Kidney (tissue), 13 donors: ENCODE measurements at regions not wholly inside any gene's neighbourhood (a gene's known extent, or its start where the extent isn't known, plus 50 kb on each side); places are given as distances from the start of the nearest gene placed in this dataset.
"Not testable (repeated sequence)": the region's sequence is repeated elsewhere in the genome, so short reads cannot be mapped to it uniquely, and the experiment has no call there.

Experiments
- DNase-seq, 5 donors: peaks; one replicate each; pipeline ENCODE4 v3.0.0-alpha.2; 2013 to 2020
- FAIRE-seq: peaks from 2 replicates; lab custom pipeline; 2012; peaks lifted over from hg19 to GRCh38; lab: Jason Lieb, UNC
- H3K27ac ChIP-seq, 2 donors: one replicate each; pipeline ENCODE4 v1.7.0; 2013; ENCODE audit warnings: low read depth in 2 of 2, low read length in 2 of 2, inconsistent platforms in 1 of 2
- H3K27me3 ChIP-seq: one replicate; pipeline ENCODE4 v1.7.1; 2013; ENCODE audit warnings: low read length, inconsistent platforms; ENCODE audit not compliant: control insufficient read depth, insufficient read depth
- H3K36me3 ChIP-seq, 3 donors: one replicate each; pipeline versions ENCODE4 v1.7.0 to v1.7.1; 2013; ENCODE audit warnings: low read length in 3 of 3, control low read depth in 1 of 3, inconsistent platforms in 1 of 3; ENCODE audit not compliant: insufficient read depth in 3 of 3, control insufficient read depth in 2 of 3
- H3K4me1 ChIP-seq, 3 donors: one replicate each; pipeline versions ENCODE4 v1.7.0 to v1.7.1; 2013; ENCODE audit warnings: low read length in 3 of 3, inconsistent platforms in 1 of 3, low read depth in 1 of 3; ENCODE audit not compliant: control insufficient read depth in 2 of 3, insufficient read depth in 2 of 3
- H3K4me3 ChIP-seq, 3 donors: one replicate each; pipeline versions ENCODE4 v1.7.0 to v1.8.1; 2013; ENCODE audit warnings: low read length in 3 of 3, control low read depth in 1 of 3, inconsistent platforms in 1 of 3
- H3K9ac ChIP-seq, 3 donors: one replicate each; pipeline versions ENCODE4 v1.7.0 to v1.7.1; 2013; ENCODE audit warnings: low read length in 3 of 3, control low read depth in 1 of 3, inconsistent platforms in 1 of 3
- H3K9me3 ChIP-seq, 3 donors: one replicate each; pipeline versions ENCODE4 v1.7.0 to v1.7.1; 2013; ENCODE audit warnings: low read length in 3 of 3, control low read depth in 1 of 3, inconsistent platforms in 1 of 3; ENCODE audit not compliant: control insufficient read depth in 2 of 3, insufficient read depth in 1 of 3
- intact Hi-C: fragments of 100-400 bp; cut with DNase I; formaldehyde crosslinking; loops from one replicate; pipeline ENCODE4 v1.11.1; 2022
- TF ChIP-seq, protein P1 (sequence below): IDR thresholded peaks from 3 replicates; pipeline ENCODE4 v1.5.1; 2012; ENCODE audit warnings: mild to moderate bottlenecking, moderate library complexity, borderline replicate concordance; ENCODE audit not compliant: insufficient read depth; ENCODE audit errors: extremely low read depth
- donor health status: control.
- donor health status: control.
- donor health status: control.
- donor health status: control.
- donor health status: control.
- donor health status: DM: yes; HTN: yes; CAD: no.
- donor health status: Normal renal cell carcinoma (clear cell type).

DNA sequence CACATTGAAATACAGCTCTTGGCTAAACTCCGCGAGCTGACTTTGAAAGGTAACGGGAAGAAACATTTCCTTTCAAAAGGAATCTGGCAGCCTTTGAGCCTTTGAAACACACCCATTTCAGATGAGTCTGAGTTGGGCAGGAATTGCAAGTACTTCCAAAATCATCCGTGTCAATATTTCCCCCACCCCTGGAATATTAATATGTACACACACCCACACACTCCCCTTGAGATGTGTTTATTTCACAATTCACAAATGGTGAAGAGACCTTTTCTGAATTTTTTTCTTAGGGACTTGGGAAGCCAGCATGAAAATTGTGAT is 438.7 kb upstream of the NRP1 start:
- Histone ChIP-seq H3K9me3 (no peaks in the 10 kb centered on the region), H3K4me3 (no peak overlapping the region), H3K27me3 (no peaks in the 10 kb centered on the region), H3K9ac (no peak overlapping the region), H3K27ac (no peak overlapping the region), H3K4me1 (peaks cover 0 to 3% (median 0%) of the 10 kb centered on the region in 3 donors), H3K36me3 (no peaks in the 10 kb centered on the region)
- intact Hi-C loops: no loop called here
- TF ChIP-seq, protein P1, sequence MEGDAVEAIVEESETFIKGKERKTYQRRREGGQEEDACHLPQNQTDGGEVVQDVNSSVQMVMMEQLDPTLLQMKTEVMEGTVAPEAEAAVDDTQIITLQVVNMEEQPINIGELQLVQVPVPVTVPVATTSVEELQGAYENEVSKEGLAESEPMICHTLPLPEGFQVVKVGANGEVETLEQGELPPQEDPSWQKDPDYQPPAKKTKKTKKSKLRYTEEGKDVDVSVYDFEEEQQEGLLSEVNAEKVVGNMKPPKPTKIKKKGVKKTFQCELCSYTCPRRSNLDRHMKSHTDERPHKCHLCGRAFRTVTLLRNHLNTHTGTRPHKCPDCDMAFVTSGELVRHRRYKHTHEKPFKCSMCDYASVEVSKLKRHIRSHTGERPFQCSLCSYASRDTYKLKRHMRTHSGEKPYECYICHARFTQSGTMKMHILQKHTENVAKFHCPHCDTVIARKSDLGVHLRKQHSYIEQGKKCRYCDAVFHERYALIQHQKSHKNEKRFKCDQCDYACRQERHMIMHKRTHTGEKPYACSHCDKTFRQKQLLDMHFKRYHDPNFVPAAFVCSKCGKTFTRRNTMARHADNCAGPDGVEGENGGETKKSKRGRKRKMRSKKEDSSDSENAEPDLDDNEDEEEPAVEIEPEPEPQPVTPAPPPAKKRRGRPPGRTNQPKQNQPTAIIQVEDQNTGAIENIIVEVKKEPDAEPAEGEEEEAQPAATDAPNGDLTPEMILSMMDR: no peak
- DNase-seq (peak in 1 of 5 donors; percentile 74), FAIRE-seq (no peak)

DNA sequence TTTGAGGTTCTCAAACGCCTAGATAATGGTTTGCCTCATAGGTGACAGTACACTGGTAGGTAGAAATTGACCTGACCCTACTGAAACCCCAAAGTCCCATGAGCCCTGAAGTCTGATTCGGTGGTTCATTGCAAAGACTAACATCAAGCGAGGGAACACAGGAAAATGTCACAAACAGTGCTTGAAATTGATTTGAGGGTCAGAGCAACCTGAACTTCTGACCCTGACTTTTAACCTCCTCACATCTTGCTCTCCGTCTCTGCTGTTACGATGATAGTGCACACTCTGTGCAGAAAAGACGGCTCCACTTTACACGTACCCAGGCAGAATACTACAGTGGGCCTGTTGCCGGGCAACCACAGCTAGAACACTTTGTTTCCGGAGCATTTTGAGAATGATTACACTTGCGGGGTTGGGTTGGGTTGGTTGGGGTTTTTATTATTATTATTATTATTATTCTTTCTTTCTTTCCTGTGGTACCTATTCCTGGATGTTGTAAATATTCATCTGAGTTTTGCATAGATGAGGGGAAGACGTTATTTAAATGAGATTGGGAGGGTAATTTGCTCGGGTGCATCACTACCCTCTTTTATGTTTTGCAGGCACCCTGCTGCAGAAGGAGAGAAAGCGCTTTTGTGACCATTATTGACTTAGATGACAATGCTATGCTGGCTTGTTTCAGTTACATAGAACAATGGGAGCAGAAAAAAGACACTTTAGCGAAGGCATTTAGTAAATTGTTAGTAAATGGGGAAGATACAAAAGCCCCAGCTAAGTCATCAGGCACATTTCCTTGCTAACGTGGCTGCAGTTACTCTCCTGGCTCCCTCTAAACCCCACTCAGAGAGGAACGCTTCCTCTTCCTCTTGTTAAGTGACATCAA is 438.1 kb upstream of the NRP1 start:
- intact Hi-C loops: no loop called here
- TF ChIP-seq, protein P1: no peak
- Histone ChIP-seq H3K27ac (no peak overlapping the region), H3K36me3 (no peaks in the 10 kb centered on the region), H3K4me1 (peaks cover 0 to 3% (median 0%) of the 10 kb centered on the region in 3 donors), H3K4me3 (peak overlapping the region in 1 of 3 donors; percentile 28), H3K9me3 (no peaks in the 10 kb centered on the region), H3K9ac (no peak overlapping the region), H3K27me3 (no peaks in the 10 kb centered on the region)
- DNase-seq (peak in 4 of 5 donors; percentile 52 to 77 (median 62)), FAIRE-seq (no peak)

DNA sequence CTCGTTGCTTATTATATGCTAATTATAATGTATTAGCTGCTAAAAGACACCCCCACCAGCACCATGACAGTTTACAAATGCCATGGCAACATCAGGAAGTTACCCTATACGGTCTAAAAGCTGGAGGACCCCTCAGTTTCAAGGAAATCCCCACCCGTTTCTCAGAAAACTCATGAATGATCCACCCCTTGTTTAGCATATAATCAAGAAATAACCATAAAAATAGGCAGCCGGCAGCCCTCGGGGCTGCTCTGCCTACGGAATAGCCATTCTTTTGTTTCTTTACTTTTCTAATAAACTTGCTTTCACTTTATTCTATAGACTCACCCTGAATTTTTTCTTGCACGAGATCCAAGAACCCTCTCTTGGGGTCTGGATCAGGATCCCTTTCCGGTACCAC is 437.4 kb upstream of the NRP1 start:
- H3K4me3 ChIP-seq, H3K9me3 ChIP-seq, DNase-seq, H3K9ac ChIP-seq, intact Hi-C loops, H3K4me1 ChIP-seq, H3K27ac ChIP-seq, FAIRE-seq, H3K27me3 ChIP-seq, H3K36me3 ChIP-seq: not testable (repeated sequence)

DNA sequence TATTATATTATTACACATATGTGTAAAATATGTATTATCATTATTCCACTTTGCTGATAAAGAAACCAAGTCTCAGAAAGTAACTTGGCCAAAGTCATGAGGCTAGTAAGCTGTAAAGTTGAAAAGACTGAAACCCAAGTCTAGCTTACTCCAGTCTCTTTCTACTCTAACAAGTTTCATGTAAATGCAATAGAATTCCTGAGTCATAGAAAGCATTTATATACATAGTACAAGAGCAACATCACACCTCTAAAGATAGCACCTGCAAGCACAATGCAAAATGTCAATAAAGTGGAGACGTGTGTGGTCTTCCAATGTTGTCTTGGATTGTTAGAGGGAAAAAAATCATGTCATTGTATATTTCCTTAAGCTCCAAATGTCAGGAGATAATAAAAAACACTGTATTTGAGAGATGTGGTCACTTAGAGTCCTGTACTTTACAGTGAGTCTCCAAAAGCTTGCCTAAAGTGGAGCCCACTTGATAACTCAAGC is 430.3 kb upstream of the NRP1 start:
- FAIRE-seq (no peak), DNase-seq (no peak)
- Histone ChIP-seq H3K27me3 (no peaks in the 10 kb centered on the region), H3K36me3 (no peaks in the 10 kb centered on the region), H3K9me3 (no peaks in the 10 kb centered on the region), H3K9ac (no peak overlapping the region), H3K27ac (no peak overlapping the region), H3K4me1 (no peaks in the 10 kb centered on the region), H3K4me3 (no peak overlapping the region)
- TF ChIP-seq, protein P1: no peak
- intact Hi-C loops: no loop called here
